HG02884 (cell line): ENCODE measurements at regions not wholly inside any gene's neighbourhood (a gene's known extent, or its start where the extent isn't known, plus 50 kb on each side); places are given as distances from the start of the nearest gene placed in this dataset.

Source experiments
- ATAC-seq: cut with Tn5 transposase; IDR thresholded peaks from one replicate; pipeline ENCODE4 v1.9.1; 2021; ENCODE audit warnings: mild to moderate bottlenecking, moderate library complexity; ENCODE audit not compliant: unreplicated experiment

GRCh38 chr2:146870691-146871090 lies 974.1 kb upstream of the ACVR2A start:
- no peak for ATAC-seq

GRCh38 chr2:146869328-146869727 lies 975.5 kb upstream of the ACVR2A start:
- no peak for ATAC-seq

GRCh38 chr2:146868051-146868450 lies 976.8 kb upstream of the ACVR2A start:
- no peak for ATAC-seq

- no peak for ATAC-seq
Observed at GRCh38 chr2:146867477-146867986, 977.3 kb upstream of the ACVR2A start.

- no peak for ATAC-seq
Observed at GRCh38 chr2:146853741-146854444, 990.9 kb upstream of the ACVR2A start.

- ATAC-seq, result no peak
Observed at GRCh38 chr2:146852661-146853060, 992.2 kb upstream of the ACVR2A start.

GRCh38 chr2:146850746-146851145 lies 994.1 kb upstream of the ACVR2A start:
- no peak for ATAC-seq

GRCh38 chr2:146847846-146848245 lies 997.0 kb upstream of the ACVR2A start:
- no peak for ATAC-seq

GRCh38 chr2:146844226-146844990 lies 1000.4 kb upstream of the ACVR2A start:
- no peak for ATAC-seq

- ATAC-seq, result no peak
Observed at GRCh38 chr2:146837857-146838256, 1007.0 kb upstream of the ACVR2A start.

- no peak for ATAC-seq
Observed at GRCh38 chr2:146826388-146826787, 1018.4 kb upstream of the ACVR2A start.

- no peak for ATAC-seq
Observed at GRCh38 chr2:146821836-146822316, 1023.0 kb upstream of the ACVR2A start.

- ATAC-seq, result no peak
Observed at GRCh38 chr2:146820672-146821071, 1024.2 kb upstream of the ACVR2A start.

- ATAC-seq, result no peak
Observed at GRCh38 chr2:146818122-146818521, 1026.7 kb upstream of the ACVR2A start.

GRCh38 chr2:146817613-146818012 lies 1027.2 kb upstream of the ACVR2A start:
- ATAC-seq, result no peak

GRCh38 chr2:146814971-146815370 lies 1029.9 kb upstream of the ACVR2A start:
- ATAC-seq, result no peak

- ATAC-seq, result no peak
Observed at GRCh38 chr2:146807568-146808168, 1037.2 kb upstream of the ACVR2A start.

GRCh38 chr2:146806364-146807005 lies 1038.3 kb upstream of the ACVR2A start:
- ATAC-seq, result no peak

- ATAC-seq, result no peak
Observed at GRCh38 chr2:146804288-146804687, 1040.5 kb upstream of the ACVR2A start.

- ATAC-seq, result no peak
Observed at GRCh38 chr2:146801886-146802285, 1042.9 kb upstream of the ACVR2A start.

GRCh38 chr2:146786396-146786795 lies 1058.4 kb upstream of the ACVR2A start:
- ATAC-seq, result no peak
